ENCODE measurements at regions not wholly inside any gene's neighbourhood (a gene's known extent, or its start where the extent isn't known, plus 50 kb on each side); places are given as distances from the start of the nearest gene placed in this dataset.

GRCh38 chr7:16347827-16348192 is 73.5 kb downstream of the CRPPA start:
- H3K9ac ChIP-seq (ENCODE audit: low read depth in 1 of 2, low read length in 2 of 2) = no peak overlapping the region
- no peak for DNase-seq (ENCODE audit: low spot score)
- H3K27ac ChIP-seq (ENCODE audit: low read depth in 1 of 2, low read length in 2 of 2) = no peak overlapping the region
- peaks cover 0 to 9% (median 3%) of the 10 kb centered on the region in 4 donors for H3K9me3 ChIP-seq (ENCODE audit: control insufficient read depth in 4 of 4, low read length in 3 of 4)
- H3K4me1 ChIP-seq (ENCODE audit: control insufficient read depth in 4 of 4, insufficient read depth in 4 of 4, low read length in 3 of 4) = no peaks in the 10 kb centered on the region
- H3K36me3 ChIP-seq (ENCODE audit: control insufficient read depth in 4 of 4, insufficient read depth in 3 of 4, low read depth in 1 of 4, low read length in 3 of 4) = no peaks in the 10 kb centered on the region
- TF ChIP-seq TAF1 (conservative IDR thresholded peaks at IDR 0.05) = no peak
- TF ChIP-seq RAD21 (IDR thresholded peaks at IDR 0.05) = no peak
- no peak for TF ChIP-seq EGR1 (IDR thresholded peaks at IDR 0.05; ENCODE audit: low read depth in 2 of 2)
- TF ChIP-seq REST (IDR thresholded peaks at IDR 0.05) = no peak
- no peak for TF ChIP-seq CTCF (IDR thresholded peaks at IDR 0.05; ENCODE audit: low read depth, low read length, missing input control)
- no peak for TF ChIP-seq ATF3 (IDR thresholded peaks at IDR 0.05)
- TF ChIP-seq NR2F2 (IDR thresholded peaks at IDR 0.05) = no peak
- no peak for TF ChIP-seq MAX (IDR thresholded peaks at IDR 0.05)
- TF ChIP-seq GABPA (IDR thresholded peaks at IDR 0.05 in 1 of 2, conservative IDR thresholded peaks at IDR 0.05 in 1 of 2) = no peak
- TF ChIP-seq FOXA2 (IDR thresholded peaks at IDR 0.05) = no peak
- TF ChIP-seq HNF4G (IDR thresholded peaks at IDR 0.05) = no peak
- TF ChIP-seq JUND (IDR thresholded peaks at IDR 0.05) = no peak
- no peak for TF ChIP-seq SP1 (IDR thresholded peaks at IDR 0.05)
- no peak for TF ChIP-seq ZBTB33 (IDR thresholded peaks at IDR 0.05)
- TF ChIP-seq FOXA1 (IDR thresholded peaks at IDR 0.05) = no peak
- 81% methylated on average over 1 of the region's 1 CpG for WGBS
- H3K4me3 ChIP-seq (ENCODE audit: low read depth in 1 of 3, low read length in 3 of 3) = no peak overlapping the region
- H3K27me3 ChIP-seq (ENCODE audit: control insufficient read depth in 4 of 4, insufficient read depth in 4 of 4, low read length in 3 of 4) = no peaks in the 10 kb centered on the region

DNA sequence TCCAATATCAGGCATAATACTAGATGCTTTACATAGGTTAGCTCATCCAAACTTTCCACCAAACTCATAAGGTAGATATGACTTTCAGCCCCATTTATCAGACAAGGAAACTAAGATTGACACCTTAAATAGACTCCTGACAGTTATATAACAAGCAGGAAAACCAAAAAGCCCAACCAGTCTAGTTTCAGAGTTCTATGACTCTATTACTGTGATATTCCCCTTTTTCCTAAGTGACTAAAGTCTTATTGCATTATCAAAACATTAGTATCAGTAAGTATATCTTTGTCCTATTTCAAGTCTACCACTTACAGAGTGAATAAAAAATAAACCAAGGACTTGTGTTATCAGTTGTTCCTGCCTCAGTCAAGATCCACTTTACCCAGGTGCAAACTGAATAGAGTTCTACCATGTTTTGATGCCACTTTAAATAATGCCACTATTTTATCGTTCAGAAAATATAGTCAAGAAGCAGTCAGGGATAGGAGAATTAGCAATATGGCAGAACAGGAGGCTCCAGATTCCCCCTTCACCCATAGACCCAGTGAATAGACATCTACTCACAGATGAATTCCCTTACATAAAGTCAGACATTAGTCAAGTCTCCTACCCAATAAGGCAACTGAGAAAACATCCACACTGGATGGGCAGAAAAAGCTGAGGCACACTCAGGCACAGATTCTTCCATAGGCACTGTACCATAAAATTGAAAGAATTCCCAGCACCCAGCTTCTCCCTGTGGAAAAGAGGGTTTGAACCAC is 74.1 kb downstream of the CRPPA start:
- no peaks in the 10 kb centered on the region for H3K27me3 ChIP-seq (ENCODE audit: control insufficient read depth in 4 of 4, insufficient read depth in 4 of 4, low read length in 3 of 4)
- H3K36me3 ChIP-seq (ENCODE audit: control insufficient read depth in 4 of 4, insufficient read depth in 3 of 4, low read depth in 1 of 4, low read length in 3 of 4) = no peaks in the 10 kb centered on the region
- no peak overlapping the region for H3K27ac ChIP-seq (ENCODE audit: low read depth in 1 of 2, low read length in 2 of 2)
- no peak overlapping the region for H3K9ac ChIP-seq (ENCODE audit: low read depth in 1 of 2, low read length in 2 of 2)
- H3K9me3 ChIP-seq (ENCODE audit: control insufficient read depth in 4 of 4, low read length in 3 of 4) = peaks cover 0 to 9% (median 3%) of the 10 kb centered on the region in 4 donors
- no peaks in the 10 kb centered on the region for H3K4me1 ChIP-seq (ENCODE audit: control insufficient read depth in 4 of 4, insufficient read depth in 4 of 4, low read length in 3 of 4)
- no peak overlapping the region for H3K4me3 ChIP-seq (ENCODE audit: low read depth in 1 of 3, low read length in 3 of 3)
- WGBS = 94% methylated on average over 1 of the region's 1 CpG
- DNase-seq (ENCODE audit: low spot score) = no peak
- no peak for TF ChIP-seq NR2F2 (IDR thresholded peaks at IDR 0.05)
- no peak for TF ChIP-seq ZBTB33 (IDR thresholded peaks at IDR 0.05)
- no peak for TF ChIP-seq HNF4A (conservative IDR thresholded peaks at IDR 0.05)
- TF ChIP-seq RXRA (IDR thresholded peaks at IDR 0.05) = no peak
- no peak for TF ChIP-seq HNF4G (IDR thresholded peaks at IDR 0.05)
- no peak for TF ChIP-seq EGR1 (IDR thresholded peaks at IDR 0.05; ENCODE audit: low read depth in 2 of 2)
- TF ChIP-seq TAF1 (conservative IDR thresholded peaks at IDR 0.05) = no peak
- TF ChIP-seq ATF3 (IDR thresholded peaks at IDR 0.05) = no peak
- no peak for TF ChIP-seq MAX (IDR thresholded peaks at IDR 0.05)
- TF ChIP-seq YY1 (IDR thresholded peaks at IDR 0.05) = no peak
- no peak for TF ChIP-seq JUND (IDR thresholded peaks at IDR 0.05)

Data from liver (tissue), 8 donors.